ENCODE measurements at regions not wholly inside any gene's neighbourhood (a gene's known extent, or its start where the extent isn't known, plus 50 kb on each side); places are given as distances from the start of the nearest gene placed in this dataset.

GRCh38 chr18:25621144-25621543 is 269.2 kb upstream of the ZNF521 start:
- no peak for TF ChIP-seq CTCF (IDR thresholded peaks at IDR 0.05; ENCODE audit: low read length)
- TF ChIP-seq EZH2 (IDR thresholded peaks at IDR 0.05; ENCODE audit: borderline replicate concordance, low read length) = no peak

All from OCI-LY1 (cell line).